Tibial artery (tissue), 4 donors: ENCODE measurements at regions not wholly inside any gene's neighbourhood (a gene's known extent, or its start where the extent isn't known, plus 50 kb on each side); places are given as distances from the start of the nearest gene placed in this dataset.

Source experiments
- DNase-seq, 2 donors: peaks; one replicate each; pipeline ENCODE4 v3.0.0-alpha.2; 2019
- H3K27ac ChIP-seq, 2 donors: fragments of 200-600 bp; sonication (generic) in 1 of 2; 1 replicate in 1 of 2; 2 replicates in 1 of 2; pipeline ENCODE4 v1.5.1; 2018 to 2019; ENCODE audit warnings: mild to moderate bottlenecking in 1 of 2
- H3K27me3 ChIP-seq, 2 donors: fragments of 200-600 bp; sonication (generic) in 1 of 2; one replicate each; pipeline versions ENCODE4 v1.5.1 to v1.6.0; 2016 to 2019
- H3K36me3 ChIP-seq, 3 donors: fragments of 200-600 bp; sonication (generic) in 2 of 3; one replicate each; pipeline ENCODE4 v1.5.1; 2016 to 2019; ENCODE audit warnings: mild to moderate bottlenecking in 2 of 3
- H3K4me1 ChIP-seq, 4 donors: fragments of 200-600 bp; sonication (generic) in 2 of 4; 1 replicate in 3 of 4; 2 replicates in 1 of 4; pipeline ENCODE4 v1.5.1; 2016 to 2019
- H3K4me3 ChIP-seq, 2 donors: fragments of 200-600 bp; sonication (generic) in 1 of 2; 1 replicate in 1 of 2; 2 replicates in 1 of 2; pipeline ENCODE4 v1.5.1; 2018 to 2019; ENCODE audit warnings: mild to moderate bottlenecking in 2 of 2
- H3K9me3 ChIP-seq, 3 donors: fragments of 200-600 bp; sonication (generic) in 1 of 3; one replicate each; pipeline ENCODE4 v1.5.1; 2016 to 2019
- CTCF ChIP-seq, 2 experiments: fragments of 200-600 bp in 1 of 2; fragments of 450-650 bp in 1 of 2; IDR thresholded peaks; one replicate each; pipeline ENCODE4 v1.5.1; 2017 to 2019; ENCODE audit warnings: antibody characterized with exemption in 2 of 2, mild to moderate bottlenecking in 1 of 2, moderate library complexity in 1 of 2
- intact Hi-C: fragments of 100-400 bp; cut with DNase I; formaldehyde crosslinking; loops from one replicate; pipeline ENCODE4 v1.15.0; 2023; ENCODE audit warnings: low total_unique reads

- Histone ChIP-seq H3K4me3 (no peak overlapping the region), H3K27me3 (peaks cover 0 to 8% of the 10 kb centered on the region in 2 donors), H3K36me3 (no peaks in the 10 kb centered on the region), H3K27ac (no peak overlapping the region), H3K9me3 (peaks cover 0 to 18% (median 8%) of the 10 kb centered on the region in 3 donors), H3K4me1 (no peaks in the 10 kb centered on the region)
- no peak for DNase-seq
- intact Hi-C loops = loop anchor here (10.0 kb wide), 1 partner anchor 490 kb away; no protein-coding TSS in a partner anchor
- no peak for TF ChIP-seq CTCF (IDR thresholded peaks at IDR 0.05)
Measured at GRCh38 chr10:128295003-128295402, 168.8 kb upstream of the MKI67 start.

GRCh38 chr10:128296253-128297007 is 170.2 kb upstream of the MKI67 start:
- H3K36me3 ChIP-seq = no peaks in the 10 kb centered on the region
- no peak overlapping the region for H3K4me3 ChIP-seq
- intact Hi-C loops = loop anchor here (10.0 kb wide), 1 partner anchor 488 kb away; no protein-coding TSS in a partner anchor
- no peak overlapping the region for H3K27ac ChIP-seq
- H3K27me3 ChIP-seq = peaks cover 0 to 5% of the 10 kb centered on the region in 2 donors
- no peak for TF ChIP-seq CTCF (IDR thresholded peaks at IDR 0.05)
- H3K4me1 ChIP-seq = no peaks in the 10 kb centered on the region
- no peak for DNase-seq
- peaks cover 0 to 4% (median 0%) of the 10 kb centered on the region in 3 donors for H3K9me3 ChIP-seq

GRCh38 chr10:128297709-128298378 is 171.6 kb upstream of the MKI67 start:
- no peak for DNase-seq
- H3K4me3 ChIP-seq = no peak overlapping the region
- H3K4me1 ChIP-seq = no peaks in the 10 kb centered on the region
- intact Hi-C loops = loop anchor here (10.0 kb wide), 1 partner anchor 487 kb away; no protein-coding TSS in a partner anchor
- no peak overlapping the region for H3K27ac ChIP-seq
- peaks cover 0 to 5% of the 10 kb centered on the region in 2 donors for H3K27me3 ChIP-seq
- no peaks in the 10 kb centered on the region for H3K9me3 ChIP-seq
- H3K36me3 ChIP-seq = no peaks in the 10 kb centered on the region
- no peak for TF ChIP-seq CTCF (IDR thresholded peaks at IDR 0.05)

- no peak for DNase-seq
- no peak overlapping the region for H3K4me3 ChIP-seq
- no peaks in the 10 kb centered on the region for H3K9me3 ChIP-seq
- TF ChIP-seq CTCF (IDR thresholded peaks at IDR 0.05) = no peak
- no peaks in the 10 kb centered on the region for H3K36me3 ChIP-seq
- H3K4me1 ChIP-seq = no peaks in the 10 kb centered on the region
- intact Hi-C loops = loop anchor here (10.0 kb wide), 1 partner anchor 486 kb away; no protein-coding TSS in a partner anchor
- H3K27me3 ChIP-seq = peaks cover 0 to 5% of the 10 kb centered on the region in 2 donors
- no peak overlapping the region for H3K27ac ChIP-seq
Measured at GRCh38 chr10:128298587-128298986, 172.4 kb upstream of the MKI67 start.

GRCh38 chr10:128300290-128300824 is 174.1 kb upstream of the MKI67 start:
- no peak overlapping the region for H3K4me3 ChIP-seq
- no peaks in the 10 kb centered on the region for H3K9me3 ChIP-seq
- no peaks in the 10 kb centered on the region for H3K4me1 ChIP-seq
- peaks cover 0 to 3% of the 10 kb centered on the region in 2 donors for H3K27me3 ChIP-seq
- no peaks in the 10 kb centered on the region for H3K36me3 ChIP-seq
- H3K27ac ChIP-seq = no peak overlapping the region
- no peak for TF ChIP-seq CTCF (IDR thresholded peaks at IDR 0.05)
- DNase-seq = no peak
- intact Hi-C loops = no loop called here
